ENCODE measurements at regions not wholly inside any gene's neighbourhood (a gene's known extent, or its start where the extent isn't known, plus 50 kb on each side); places are given as distances from the start of the nearest gene placed in this dataset.
A peak's percentile ranks its signal among the peaks of the same experiment; 100 is the strongest.

DNA sequence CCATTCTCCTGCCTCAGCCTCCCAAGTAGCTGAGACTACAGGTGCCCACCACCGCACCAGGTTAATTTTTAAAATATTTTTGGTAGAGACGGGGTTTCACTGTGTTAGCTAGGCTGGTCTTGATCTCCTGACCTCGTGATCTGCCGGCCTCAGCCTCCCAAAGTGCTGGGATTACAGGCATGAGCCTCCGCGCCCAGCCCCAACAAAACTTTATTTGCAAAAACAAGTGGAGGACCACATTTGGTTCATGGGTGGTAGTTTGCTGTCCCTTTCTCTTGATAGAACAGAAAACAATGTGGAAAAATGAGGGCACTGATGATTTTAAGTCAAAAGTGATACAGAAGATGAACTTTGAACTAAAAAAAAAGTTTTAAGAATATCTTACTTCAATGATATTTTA is 121.8 kb upstream of the SERPIND1 start:
- H3K9me3 Mint-ChIP-seq = no peaks in the 10 kb centered on the region
- no peaks in the 10 kb centered on the region for H3K36me3 Mint-ChIP-seq
- DNase-seq (ENCODE audit: low spot score in 2 of 2) (no peak), ATAC-seq (no peak)
- no peak overlapping the region for H3K27ac Mint-ChIP-seq

DNA sequence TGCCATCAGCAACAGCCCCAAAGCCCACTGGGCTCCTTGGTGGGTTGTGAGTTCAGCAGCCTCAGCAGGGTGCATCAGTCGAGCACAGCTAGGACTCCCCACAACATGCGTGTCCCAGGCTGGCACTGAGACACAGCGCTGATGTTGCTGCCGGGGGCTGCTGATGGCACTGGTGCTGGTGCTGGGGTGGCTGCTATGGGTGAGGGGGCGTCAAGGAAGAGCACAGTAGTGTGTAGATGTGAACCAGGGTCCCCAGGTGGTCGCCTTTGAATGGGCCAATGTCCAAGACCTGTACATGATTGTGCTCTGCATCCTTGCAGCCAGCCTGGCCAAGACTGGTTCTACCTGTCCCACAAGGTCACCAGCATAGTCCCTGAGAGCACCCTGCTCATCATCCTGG is 121.3 kb upstream of the SERPIND1 start:
- DNase-seq (ENCODE audit: low spot score in 2 of 2) (no peak), ATAC-seq (no peak)
- Mint-ChIP-seq H3K9me3 (no peaks in the 10 kb centered on the region), H3K36me3 (no peaks in the 10 kb centered on the region), H3K27ac (no peak overlapping the region)

DNA sequence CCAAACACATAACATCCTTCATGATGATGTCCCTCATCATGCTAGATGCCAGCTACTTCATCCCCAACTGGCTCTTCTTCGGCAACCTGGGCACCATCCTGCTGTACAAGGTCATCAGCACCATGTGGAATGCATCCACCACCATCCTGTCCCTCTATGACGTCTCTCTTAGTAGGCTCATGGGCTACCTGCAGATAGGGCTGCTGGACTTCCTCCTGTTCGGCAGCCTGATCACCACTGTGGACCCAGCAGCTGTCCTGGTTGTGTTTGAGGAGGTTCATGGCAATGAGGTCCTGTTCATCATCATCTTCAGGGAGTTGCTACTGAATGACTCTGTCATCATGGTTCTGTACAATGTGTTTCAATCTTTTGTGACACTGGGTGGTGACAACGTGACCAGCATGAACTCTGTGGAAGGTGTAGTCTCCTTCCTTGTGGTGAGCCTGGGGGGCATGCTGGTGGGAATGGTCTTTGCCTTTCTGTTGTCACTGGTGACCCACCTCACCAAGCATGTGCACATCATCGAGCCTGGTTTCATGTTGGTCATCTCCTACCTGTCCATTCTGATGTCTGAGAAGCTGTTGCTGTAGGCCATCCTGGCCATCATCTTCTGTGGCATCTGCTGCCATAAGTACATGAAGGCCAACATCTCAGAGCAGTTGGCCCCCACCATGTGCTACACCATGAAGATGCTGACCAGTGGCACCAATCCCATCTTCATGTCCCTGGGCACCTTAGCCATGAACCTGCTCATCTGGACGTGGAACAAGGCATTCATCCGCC is 120.7 kb upstream of the SERPIND1 start:
- DNase-seq (ENCODE audit: low spot score in 2 of 2) (peak in 1 of 2 donors; percentile 9), ATAC-seq (no peak)
- Mint-ChIP-seq H3K36me3 (no peaks in the 10 kb centered on the region), H3K9me3 (no peaks in the 10 kb centered on the region), H3K27ac (no peak overlapping the region)

DNA sequence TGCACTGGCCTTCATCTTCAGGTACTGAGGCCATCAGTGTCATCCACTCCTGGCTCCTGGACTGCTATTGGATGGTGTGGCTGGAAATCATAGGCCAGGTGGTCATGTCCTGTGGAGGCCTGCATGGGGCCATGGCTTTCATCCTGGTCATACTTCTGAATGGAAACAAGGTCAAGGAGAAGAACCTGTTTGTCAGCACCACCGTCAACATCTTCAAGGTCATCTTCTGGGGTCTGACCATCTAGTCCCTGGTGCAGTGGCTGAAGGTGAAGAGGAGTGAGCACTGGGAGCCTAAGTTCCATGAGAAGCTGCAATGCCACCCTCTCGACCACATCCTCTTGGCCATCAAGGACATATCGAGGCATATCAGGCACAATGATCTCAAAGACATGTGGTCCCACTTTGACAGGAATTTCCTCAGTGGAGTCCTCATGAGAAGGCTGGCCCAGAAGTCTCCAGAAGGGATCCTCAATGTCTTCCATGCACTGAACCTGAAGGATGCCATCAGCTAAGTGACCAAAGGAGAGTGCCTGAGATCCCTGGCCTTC is 120.0 kb upstream of the SERPIND1 start:
- Mint-ChIP-seq H3K27ac (no peak overlapping the region), H3K9me3 (no peaks in the 10 kb centered on the region), H3K36me3 (no peaks in the 10 kb centered on the region)
- DNase-seq (ENCODE audit: low spot score in 2 of 2) (peak in 1 of 2 donors; percentile 34), ATAC-seq (no peak)

DNA sequence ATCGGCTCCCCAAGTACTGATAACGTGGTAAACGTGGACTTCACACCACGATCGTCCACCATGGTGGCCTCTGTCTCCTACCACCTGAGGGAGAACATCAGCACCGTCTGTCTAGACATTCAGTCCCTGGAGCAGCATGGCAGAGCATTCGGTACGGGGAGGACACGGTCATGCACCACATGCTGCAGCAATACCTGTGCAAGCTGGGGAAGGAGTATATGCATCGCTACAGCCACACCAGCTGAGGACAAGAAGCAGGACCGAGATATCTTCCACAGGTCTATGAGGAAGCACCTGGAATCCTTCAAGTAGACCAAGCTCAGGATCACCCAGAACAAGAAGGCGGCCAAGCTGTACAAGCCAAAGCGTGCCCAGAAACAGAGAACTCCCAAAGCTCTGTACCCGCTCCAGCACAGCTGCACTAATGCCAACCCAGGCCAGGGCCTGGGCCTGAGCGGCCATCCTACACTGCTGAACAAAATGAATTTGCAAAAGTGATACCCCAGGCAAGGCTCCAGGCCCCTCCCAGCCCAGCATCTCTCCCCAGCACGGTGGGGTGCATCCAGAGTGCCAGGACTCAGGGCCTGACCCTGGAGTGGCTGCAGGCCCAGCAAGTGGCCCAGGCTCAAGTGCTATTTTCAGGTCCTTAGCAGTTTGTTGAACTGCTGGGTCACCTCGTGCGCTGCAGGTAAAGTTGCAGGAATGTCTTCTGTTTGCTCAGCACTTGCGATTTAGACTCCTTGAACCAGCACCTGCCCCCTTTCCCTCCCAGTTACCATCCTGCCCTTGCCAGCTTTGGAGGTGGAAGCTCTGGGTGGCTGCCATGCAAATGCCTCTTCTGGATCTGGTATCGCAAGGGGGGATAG is 119.3 kb upstream of the SERPIND1 start:
- DNase-seq (ENCODE audit: low spot score in 2 of 2) (no peak), ATAC-seq (no peak)
- H3K27ac Mint-ChIP-seq = no peak overlapping the region
- no peaks in the 10 kb centered on the region for H3K9me3 Mint-ChIP-seq
- H3K36me3 Mint-ChIP-seq = no peaks in the 10 kb centered on the region

DNA sequence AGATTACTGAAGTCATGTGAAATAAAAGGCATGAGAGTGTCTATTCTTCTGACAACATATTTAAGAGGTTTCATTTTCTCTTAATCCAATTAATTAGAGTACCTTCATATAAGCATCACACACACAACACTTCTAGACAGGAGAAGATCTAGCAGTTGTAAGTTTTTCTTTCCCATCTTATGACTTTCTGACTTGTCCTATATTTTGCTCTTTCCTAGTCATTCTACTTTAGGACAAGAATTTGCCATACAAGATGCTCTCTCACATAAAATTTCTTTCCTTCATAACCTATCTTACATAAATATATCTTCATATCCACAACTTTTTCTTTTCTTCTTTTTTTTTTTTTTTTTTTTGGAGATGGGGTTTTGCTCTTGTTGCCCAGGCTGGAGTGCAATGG is 118.3 kb upstream of the SERPIND1 start:
- Mint-ChIP-seq H3K27ac (no peak overlapping the region), H3K9me3 (no peaks in the 10 kb centered on the region)
- ATAC-seq = no peak

DNA sequence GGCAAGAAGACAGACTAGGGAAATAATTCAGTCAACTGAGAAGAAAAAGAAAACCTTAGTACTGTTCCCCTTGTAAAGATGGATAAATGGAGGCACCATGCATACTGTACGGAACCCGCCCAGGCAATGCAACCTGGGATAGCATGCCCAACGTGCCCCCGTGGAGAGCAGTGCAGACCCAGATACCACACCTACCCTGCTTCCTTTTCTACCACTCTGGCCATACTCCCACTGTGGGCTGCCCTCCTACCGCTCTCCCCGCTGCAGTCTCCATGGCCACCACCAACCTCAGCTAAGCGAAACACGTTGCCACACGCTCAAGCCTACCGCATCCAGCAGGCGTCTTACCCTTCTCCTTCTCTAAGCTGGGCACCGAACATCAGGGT is 117.4 kb upstream of the SERPIND1 start:
- ATAC-seq (no peak), DNase-seq (ENCODE audit: low spot score in 2 of 2) (no peak)
- Mint-ChIP-seq H3K36me3 (no peaks in the 10 kb centered on the region), H3K27ac (no peak overlapping the region), H3K9me3 (no peaks in the 10 kb centered on the region)

More for the DNA sequence above, 118.3 kb upstream of the SERPIND1 start:
- H3K36me3 Mint-ChIP-seq = no peaks in the 10 kb centered on the region
- no peak for DNase-seq (ENCODE audit: low spot score in 2 of 2)

DNA sequence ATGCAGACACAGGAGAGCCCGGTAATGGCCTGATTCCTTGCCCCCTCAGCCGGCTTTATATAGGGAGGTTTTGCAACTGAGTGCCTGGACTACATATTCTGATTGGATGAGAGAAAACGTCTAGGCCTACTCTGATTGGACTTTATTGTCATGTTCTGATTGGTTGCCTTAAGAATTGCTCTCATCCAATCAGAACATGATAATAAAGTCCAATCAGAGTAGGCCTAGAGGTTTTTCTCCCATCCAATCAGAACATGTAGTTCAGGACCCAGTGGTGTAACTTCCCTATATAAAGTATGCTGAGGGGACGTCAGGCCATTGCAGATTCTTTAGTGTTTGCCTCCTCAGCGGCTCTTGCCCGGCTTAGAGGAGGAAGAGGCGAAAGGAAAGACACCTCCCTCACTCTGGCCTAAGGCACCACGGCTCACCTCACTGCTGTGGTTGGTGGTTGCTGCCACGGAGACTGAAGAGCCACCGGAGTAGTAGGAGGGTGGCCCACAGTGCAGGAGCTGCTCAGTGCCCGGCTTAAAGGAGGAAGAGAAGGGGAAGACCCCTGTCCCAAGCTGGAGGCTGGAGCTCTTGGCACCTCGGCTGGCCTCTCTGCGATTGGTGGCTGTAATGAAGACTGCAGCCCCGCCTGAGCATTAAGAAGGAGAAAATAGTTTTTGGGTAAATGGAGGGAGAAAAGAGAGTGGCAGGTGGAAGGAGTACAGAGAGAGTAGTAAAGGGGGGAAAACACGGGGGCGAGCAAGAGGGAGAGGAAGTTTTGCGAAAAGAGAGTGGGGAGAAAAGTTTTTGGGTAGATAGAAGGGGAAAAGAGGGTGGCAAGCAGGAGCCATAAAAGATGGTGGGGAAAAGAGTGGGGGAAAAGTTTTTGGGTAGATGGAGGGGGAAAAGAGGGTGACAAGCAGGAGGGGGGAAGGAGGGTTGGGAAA is 116.7 kb upstream of the SERPIND1 start:
- Mint-ChIP-seq H3K9me3 (no peaks in the 10 kb centered on the region), H3K36me3 (no peaks in the 10 kb centered on the region), H3K27ac (no peak overlapping the region)
- ATAC-seq (no peak), DNase-seq (ENCODE audit: low spot score in 2 of 2) (no peak)
